ENCODE measurements at regions not wholly inside any gene's neighbourhood (a gene's known extent, or its start where the extent isn't known, plus 50 kb on each side); places are given as distances from the start of the nearest gene placed in this dataset.

DNA sequence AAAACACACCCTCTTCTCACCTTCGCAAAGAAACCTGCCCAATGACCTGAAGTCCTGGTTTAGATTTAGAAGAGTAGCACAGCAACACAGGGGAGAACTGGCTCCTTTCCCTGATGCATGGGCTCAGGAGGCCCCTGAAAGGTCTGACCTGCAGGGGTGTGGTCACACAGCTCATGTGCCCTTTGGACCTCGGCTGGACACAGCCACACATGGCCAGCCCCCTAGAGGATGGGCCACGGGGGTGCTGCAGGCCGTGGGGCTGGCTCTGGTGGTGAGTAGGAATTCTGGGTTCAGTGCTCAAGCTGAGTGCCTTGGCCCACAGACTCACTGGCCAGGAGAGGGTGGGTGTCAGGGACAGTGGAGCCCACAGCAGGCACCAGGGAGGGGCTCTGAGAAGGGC is 118.5 kb upstream of the ADCY1 start:
- DNase-seq (ENCODE audit: low read depth): no peak

GRCh38 chr7:45456105-45456504 is 118.1 kb upstream of the ADCY1 start:
- DNase-seq (ENCODE audit: low read depth): no peak

DNA sequence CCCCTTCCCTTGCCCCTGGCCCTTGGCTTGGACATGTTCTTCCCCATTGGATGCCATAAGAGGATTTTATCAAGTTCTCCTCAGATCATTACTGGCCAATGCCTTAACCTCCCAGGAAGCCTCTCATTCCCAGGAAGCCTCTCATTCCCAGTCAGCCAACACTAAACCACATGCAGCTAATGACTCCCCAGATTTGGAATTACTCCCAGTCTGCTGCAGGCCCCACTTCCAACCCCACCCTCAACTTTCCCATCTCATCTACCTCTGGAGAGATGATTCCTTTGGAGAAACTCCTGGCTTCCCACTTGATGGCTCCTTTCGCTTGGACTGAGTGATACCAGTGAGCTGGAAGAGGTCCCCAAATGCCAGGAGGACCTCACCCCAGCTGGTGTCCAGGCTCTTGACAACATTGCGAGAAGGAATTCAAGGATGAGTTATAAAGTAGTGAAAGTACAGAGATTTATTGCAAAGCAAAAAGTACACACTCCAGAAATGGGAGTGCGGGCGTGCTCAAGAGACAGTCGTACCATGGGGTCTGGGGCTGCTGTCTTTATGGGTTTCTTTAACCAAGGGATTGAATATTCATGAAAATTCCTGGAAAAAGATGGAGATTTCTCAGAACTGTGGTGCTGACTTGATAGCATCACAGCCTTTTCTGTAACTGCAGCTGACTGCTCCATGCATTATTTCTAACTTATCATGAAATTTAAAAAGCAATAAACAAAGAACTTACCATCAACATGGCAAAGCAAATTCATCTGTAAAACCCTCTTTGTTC is 117.2 kb upstream of the ADCY1 start:
- DNase-seq (ENCODE audit: low read depth): no peak

DNA sequence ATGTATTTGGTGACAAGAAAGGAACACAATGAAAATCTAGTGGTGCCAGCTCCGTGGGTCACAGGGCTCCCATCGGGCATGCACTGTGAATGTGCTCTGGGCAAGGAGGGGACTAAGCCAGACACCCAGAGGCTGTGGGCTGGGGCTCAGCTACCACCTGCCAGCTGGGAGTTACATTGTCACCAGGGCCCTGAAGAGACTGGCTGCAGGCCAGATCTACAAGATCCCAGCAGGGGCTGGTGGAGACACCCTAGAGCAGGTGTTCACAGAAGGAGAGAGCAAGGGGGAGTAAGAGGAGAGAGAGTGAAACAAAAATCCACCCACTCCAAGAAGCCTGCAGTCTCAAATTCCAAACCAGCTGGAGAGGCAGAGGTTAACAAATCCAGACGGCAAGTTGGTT is 116.6 kb upstream of the ADCY1 start:
- DNase-seq (ENCODE audit: low read depth): no peak

DNA sequence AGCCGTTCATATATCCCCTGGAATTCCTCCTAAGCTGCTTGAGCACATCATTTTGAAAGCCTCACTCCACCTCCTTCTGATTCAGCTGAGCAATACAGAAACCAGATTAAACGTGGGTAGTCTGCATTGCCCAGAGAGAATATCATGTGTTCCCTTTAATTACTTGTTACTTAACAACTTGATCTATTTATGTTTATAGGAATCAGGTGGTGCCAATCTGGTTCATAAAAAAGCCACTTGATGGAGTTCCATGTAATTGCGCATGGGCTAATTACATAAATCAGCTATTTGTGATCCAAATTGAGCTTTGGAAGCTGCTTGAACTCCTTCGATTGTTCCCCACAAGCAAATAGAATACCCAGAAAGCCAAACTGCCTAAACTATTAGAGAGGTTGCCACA is 114.7 kb upstream of the ADCY1 start:
- DNase-seq (ENCODE audit: low read depth): no peak

- DNase-seq (ENCODE audit: low read depth): no peak
Observed at GRCh38 chr7:45460379-45460778, 113.8 kb upstream of the ADCY1 start.

DNA sequence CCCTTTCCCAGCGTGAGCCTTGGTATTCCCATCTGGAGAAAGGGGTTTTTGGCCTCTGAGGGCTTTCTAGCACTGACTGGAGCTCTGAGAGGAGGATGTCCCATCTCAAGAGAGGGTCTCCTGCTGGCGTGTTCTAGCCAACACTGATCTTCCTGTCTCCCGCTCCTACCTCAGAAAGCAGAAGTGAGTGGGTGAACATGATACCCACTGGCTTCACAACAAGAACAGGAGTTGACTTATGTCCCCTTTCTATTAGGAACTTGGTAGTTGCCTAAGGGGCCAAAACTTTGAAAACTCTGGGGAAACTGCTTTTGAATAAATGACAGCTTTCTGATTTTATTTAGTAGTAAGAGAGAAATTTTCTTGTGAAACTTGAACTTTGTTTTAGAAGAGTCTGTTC is 113.1 kb upstream of the ADCY1 start:
- DNase-seq (ENCODE audit: low read depth): no peak

DNA sequence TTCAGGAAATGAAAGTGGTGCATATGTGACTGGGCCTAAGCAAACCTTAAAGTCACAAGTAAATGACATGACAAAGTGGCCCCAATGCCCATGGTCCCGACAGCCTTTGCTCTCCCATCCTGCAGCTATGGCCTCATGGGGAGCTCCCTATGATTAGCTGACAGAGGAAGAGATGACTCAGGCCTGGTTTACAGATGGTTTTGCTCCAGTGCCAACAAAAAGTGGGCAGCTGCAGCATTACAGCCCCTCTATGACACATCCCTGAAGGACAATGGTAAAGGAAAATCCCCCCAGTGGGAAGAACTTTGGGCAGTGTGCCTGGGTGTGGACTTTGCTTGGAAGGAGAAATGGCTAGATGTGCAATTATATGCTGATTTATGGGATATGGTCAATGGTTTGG is 105.1 kb upstream of the ADCY1 start:
- no peak for DNase-seq (ENCODE audit: low read depth)

- no peak for DNase-seq (ENCODE audit: low read depth)
Observed at GRCh38 chr7:45470031-45470430, 104.1 kb upstream of the ADCY1 start.

- DNase-seq (ENCODE audit: low read depth): no peak
Observed at GRCh38 chr7:45479781-45480180, 94.4 kb upstream of the ADCY1 start.

DNA sequence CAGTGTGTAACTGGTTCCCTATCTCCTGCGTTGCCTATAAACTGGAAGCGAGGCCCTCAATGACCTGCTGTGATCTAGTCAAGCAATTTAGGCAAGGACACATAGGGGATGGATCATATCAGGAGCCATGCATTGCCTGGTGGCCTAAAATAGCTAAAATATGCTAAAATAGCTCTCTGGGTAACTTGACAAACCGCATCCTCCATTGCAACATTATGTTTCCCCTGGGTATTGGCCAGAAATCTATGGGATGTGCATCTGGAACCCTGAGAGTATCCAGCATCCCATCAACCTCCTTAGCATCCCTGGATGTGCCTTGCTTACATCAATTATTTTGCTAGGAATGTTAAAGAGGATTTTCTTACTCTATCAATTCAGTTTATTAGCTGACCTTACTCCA is 91.7 kb upstream of the ADCY1 start:
- no peak for DNase-seq (ENCODE audit: low read depth)

- DNase-seq (ENCODE audit: low read depth): no peak
Observed at GRCh38 chr7:45484094-45484493, 90.1 kb upstream of the ADCY1 start.

DNA sequence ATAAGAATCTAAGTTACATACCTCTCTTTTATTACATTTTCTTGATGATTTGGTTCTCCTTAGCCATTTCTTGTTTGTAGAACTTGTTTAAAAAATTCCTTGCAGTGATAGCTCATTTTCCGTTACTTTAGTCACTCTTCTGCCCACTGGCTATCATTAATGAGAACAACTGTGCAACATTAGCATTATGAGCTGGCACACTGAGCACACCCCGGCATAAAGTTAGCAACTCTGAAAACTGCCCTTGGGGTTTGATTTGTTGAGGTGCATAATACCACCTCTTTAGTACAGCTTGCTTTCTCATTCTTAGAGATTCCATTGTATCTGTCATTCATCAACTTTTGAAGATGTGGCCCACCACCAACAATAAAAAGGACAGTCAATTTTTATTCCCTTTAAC is 87.6 kb upstream of the ADCY1 start:
- DNase-seq (ENCODE audit: low read depth): no peak

DNA sequence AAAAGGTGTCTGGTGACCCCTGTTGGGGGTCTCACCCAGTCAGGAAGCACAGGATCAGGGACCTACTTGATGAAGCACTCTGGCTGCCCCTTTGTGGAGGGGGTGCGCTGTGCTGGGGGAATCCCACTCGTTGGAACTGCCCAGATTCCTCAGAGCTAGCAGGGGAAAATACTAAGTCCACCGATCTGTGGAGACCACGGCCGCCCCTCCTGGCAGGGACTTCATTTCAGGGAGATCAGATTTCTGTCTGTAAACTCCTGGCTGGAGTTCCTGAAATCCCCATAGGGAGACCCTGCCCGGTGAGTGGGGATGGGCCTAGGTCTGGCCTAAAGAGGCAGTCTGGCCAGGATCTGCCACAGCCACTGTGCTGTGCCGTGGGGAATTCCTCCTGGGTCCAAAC is 79.3 kb upstream of the ADCY1 start:
- no peak for DNase-seq (ENCODE audit: low read depth)

GRCh38 chr7:45495618-45496017 is 78.5 kb upstream of the ADCY1 start:
- no peak for DNase-seq (ENCODE audit: low read depth)

- DNase-seq (ENCODE audit: low read depth): no peak
Observed at GRCh38 chr7:45500257-45500656, 73.9 kb upstream of the ADCY1 start.

- DNase-seq (ENCODE audit: low read depth): no peak
Observed at GRCh38 chr7:45501791-45502190, 72.4 kb upstream of the ADCY1 start.

DNA sequence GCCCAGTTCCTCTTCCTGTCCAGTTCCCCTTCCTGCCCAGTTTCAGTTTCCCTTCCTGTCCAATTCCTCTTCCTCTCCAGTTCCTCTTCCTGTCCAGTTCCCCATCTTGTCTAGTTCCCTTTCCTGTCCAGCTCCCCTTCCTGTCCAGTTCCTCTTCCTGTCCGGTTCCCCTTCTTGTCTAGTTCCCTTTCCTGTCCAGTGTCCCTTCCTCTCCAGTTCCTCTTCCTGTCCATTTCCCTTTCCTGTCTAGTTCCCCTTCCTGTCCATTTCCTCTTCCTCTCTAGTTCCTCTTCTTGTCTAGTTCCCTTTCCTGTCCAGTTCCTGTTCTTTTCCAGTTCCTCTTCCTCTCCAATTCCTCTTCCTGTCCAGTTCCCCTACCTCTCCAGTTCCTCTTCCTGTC is 68.1 kb upstream of the ADCY1 start:
- no peak for DNase-seq (ENCODE audit: low read depth)

- no peak for DNase-seq (ENCODE audit: low read depth)
Observed at GRCh38 chr7:45509222-45509621, 64.9 kb upstream of the ADCY1 start.

DNA sequence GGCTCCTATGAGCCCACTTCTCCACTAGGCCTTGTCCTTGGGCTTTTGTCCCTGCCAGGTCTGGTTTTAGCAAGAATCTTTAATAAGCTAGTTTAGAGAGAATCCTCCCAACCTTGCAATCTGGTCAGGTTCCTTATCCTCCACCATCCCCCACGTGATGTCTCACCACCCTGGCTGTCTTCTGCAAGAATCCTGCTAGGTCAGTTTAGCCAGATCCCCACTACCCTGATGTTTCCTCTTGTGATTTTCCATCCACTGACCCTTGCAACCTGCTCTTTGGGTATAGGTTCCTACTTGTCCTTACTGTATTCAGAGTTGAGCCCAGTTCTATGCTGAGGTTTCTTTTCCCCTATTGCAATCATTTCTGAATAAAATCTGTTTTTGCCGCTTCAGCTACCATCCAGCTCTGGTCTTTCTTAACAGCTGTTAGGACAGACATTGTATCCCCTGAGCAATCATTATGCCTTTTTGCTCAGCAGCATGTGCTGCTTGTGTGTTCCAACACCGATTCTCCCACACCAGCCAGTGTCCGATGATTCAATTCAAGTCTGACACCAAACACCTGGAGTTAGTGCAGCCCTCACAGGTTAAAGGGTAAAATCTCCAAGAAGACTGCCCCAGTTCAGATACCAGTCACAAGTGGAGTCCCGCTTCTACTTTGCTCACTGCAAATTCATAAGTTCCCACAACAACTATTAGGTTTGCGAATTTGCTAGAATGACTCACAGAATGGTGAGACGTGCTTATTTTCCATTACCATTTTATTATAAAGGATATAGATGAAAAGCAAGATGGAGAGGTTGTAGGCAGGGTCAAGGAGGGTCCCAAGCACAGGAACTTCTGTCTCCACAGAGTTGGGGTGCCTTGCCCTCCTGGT is 62.2 kb upstream of the ADCY1 start:
- DNase-seq (ENCODE audit: low read depth): no peak

- no peak for DNase-seq (ENCODE audit: low read depth)
Observed at GRCh38 chr7:45514944-45515343, 59.2 kb upstream of the ADCY1 start.

GRCh38 chr7:45515346-45515745 is 58.8 kb upstream of the ADCY1 start:
- DNase-seq (ENCODE audit: low read depth): no peak
